WERI-Rb-1 (cell line): ENCODE measurements at regions not wholly inside any gene's neighbourhood (a gene's known extent, or its start where the extent isn't known, plus 50 kb on each side); places are given as distances from the start of the nearest gene placed in this dataset.

Experiments
- DNase-seq: peaks from one replicate; pipeline ENCODE4 v3.0.0-alpha.2; 2020
- H3K27ac ChIP-seq: fragments of 250-450 bp; sonication (Bioruptor Pico); 2 replicates; pipeline ENCODE4 v1.5.1; 2020; ENCODE audit warnings: mild to moderate bottlenecking, moderate library complexity
- H3K27me3 ChIP-seq: fragments of 250-450 bp; sonication (Bioruptor Pico); 2 replicates; pipeline ENCODE4 v1.5.1; 2021; ENCODE audit warnings: mild to moderate bottlenecking, low read depth, moderate library complexity; ENCODE audit not compliant: insufficient read depth, severe bottlenecking
- H3K36me3 ChIP-seq: fragments of 250-450 bp; sonication (Bioruptor Pico); 2 replicates; pipeline ENCODE4 v1.5.1; 2020; ENCODE audit warnings: mild to moderate bottlenecking, moderate library complexity
- H3K4me3 ChIP-seq: 2 replicates; pipeline ENCODE4 v1.5.1; 2011; ENCODE audit warnings: low read depth, mild to moderate bottlenecking, control low read depth, low read length
- H3K9me3 ChIP-seq: fragments of 250-450 bp; sonication (Bioruptor Pico); 2 replicates; pipeline ENCODE4 v1.5.1; 2021; ENCODE audit warnings: mild to moderate bottlenecking, moderate library complexity; ENCODE audit not compliant: severe bottlenecking
- TF ChIP-seq, protein P1 (sequence below): IDR thresholded peaks from 2 replicates; pipeline ENCODE4 v1.5.1; 2011; ENCODE audit warnings: low read depth, mild to moderate bottlenecking, control low read depth, inconsistent platforms, low read length

DNA sequence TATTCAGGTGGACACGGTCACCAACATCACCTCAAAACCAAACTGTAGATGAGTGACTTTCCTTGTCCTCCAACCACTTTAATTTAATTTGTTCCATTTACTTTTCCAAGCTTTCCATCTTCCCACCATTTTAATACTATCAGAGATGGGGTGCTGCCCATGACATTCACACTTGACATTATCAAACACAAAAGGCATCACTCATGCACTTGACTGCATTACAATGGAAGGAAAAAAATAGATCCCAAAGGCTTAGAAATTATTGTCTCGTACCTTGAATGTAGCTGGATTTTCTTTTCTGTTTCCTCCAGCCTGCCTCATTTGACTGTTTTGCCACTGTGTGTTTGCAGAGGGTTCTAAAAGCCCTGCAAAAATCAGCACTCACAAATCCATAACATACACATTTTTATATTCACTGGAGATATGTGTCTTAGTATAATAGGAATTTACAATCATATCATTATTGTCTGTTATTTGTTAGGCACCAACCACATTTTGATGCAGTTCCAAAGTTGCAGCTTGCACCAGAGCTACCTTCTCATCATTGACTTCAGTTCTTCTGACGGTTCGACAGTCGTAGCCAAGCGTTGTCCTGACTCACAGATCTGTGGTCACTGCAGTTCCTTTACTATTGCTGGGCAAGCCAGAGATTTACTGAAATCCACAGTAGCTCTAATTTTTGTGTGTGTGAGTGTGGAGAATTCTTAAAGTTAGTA, 712.3 kb upstream of the WWC1 start:
- Histone ChIP-seq H3K9me3 (no peaks in the 10 kb centered on the region), H3K27me3 (no peaks in the 10 kb centered on the region), H3K27ac (no peak overlapping the region), H3K36me3 (no peaks in the 10 kb centered on the region), H3K4me3 (no peak overlapping the region)
- no peak for DNase-seq
- TF ChIP-seq, protein P1, sequence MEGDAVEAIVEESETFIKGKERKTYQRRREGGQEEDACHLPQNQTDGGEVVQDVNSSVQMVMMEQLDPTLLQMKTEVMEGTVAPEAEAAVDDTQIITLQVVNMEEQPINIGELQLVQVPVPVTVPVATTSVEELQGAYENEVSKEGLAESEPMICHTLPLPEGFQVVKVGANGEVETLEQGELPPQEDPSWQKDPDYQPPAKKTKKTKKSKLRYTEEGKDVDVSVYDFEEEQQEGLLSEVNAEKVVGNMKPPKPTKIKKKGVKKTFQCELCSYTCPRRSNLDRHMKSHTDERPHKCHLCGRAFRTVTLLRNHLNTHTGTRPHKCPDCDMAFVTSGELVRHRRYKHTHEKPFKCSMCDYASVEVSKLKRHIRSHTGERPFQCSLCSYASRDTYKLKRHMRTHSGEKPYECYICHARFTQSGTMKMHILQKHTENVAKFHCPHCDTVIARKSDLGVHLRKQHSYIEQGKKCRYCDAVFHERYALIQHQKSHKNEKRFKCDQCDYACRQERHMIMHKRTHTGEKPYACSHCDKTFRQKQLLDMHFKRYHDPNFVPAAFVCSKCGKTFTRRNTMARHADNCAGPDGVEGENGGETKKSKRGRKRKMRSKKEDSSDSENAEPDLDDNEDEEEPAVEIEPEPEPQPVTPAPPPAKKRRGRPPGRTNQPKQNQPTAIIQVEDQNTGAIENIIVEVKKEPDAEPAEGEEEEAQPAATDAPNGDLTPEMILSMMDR: no peak

DNA sequence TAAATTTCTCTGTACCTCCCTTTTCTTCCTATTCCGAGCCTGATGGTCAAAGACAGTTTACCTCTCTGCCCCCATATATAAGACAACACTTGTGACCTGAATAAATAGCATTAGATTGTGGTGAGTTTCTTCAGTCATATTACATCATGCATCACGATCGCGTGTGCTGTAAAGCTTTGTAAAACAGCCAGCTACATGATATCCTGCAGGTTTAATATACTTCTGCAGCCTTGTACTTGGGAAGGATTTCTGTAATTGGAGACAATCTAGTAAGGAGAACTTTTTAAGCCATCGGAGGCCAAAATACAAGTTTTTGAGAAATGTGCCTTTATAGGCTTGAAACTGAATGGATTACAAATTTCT, 711.8 kb upstream of the WWC1 start:
- TF ChIP-seq, protein P1: no peak
- Histone ChIP-seq H3K27ac (no peak overlapping the region), H3K27me3 (no peaks in the 10 kb centered on the region), H3K36me3 (no peaks in the 10 kb centered on the region), H3K9me3 (no peaks in the 10 kb centered on the region), H3K4me3 (no peak overlapping the region)
- DNase-seq: no peak

DNA sequence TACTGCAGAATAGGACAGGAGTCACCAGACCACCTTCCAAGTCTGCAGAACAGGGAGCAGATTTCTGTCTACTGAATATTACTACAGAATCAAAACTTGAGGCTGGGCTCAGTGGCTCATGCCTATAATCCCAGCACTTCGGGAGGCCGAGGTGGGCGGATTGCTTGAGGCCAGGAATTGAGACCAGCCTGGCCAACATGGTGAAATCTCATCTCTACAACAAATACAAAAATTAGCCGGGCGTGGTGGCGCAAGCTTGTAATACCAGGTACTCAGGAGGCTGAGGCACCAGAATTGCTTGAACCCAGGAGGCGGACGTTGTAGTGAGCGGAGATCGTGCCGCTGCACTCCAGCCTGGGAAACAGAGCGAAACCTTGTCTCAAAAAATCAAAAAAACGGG, 710.8 kb upstream of the WWC1 start:
- Histone ChIP-seq H3K36me3 (no peaks in the 10 kb centered on the region), H3K9me3 (no peaks in the 10 kb centered on the region), H3K4me3 (no peak overlapping the region), H3K27ac (no peak overlapping the region), H3K27me3 (no peaks in the 10 kb centered on the region)
- no peak for DNase-seq
- TF ChIP-seq, protein P1: no peak

DNA sequence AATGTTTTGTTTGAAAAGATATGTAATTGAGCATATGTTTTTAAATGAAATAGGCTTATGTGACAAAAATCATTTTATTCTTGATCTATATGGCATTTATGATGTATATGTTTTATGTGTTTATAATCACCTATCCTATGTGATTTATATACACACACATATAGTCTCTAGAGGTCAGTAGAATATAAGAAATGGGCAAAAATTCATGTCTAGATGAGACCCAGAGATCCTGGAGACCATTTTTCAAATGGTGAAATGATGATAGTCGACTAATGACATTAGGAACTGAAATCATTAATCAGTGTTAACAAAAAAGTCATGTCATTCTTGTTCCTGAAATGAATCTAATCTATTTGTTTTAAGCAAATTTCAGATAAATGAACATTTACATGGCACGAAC, 709.2 kb upstream of the WWC1 start:
- no peaks in the 10 kb centered on the region for H3K27me3 ChIP-seq
- TF ChIP-seq, protein P1: no peak
- no peak for DNase-seq
- H3K36me3 ChIP-seq: no peaks in the 10 kb centered on the region
- H3K4me3 ChIP-seq: no peak overlapping the region
- no peak overlapping the region for H3K27ac ChIP-seq
- H3K9me3 ChIP-seq: no peaks in the 10 kb centered on the region

DNA sequence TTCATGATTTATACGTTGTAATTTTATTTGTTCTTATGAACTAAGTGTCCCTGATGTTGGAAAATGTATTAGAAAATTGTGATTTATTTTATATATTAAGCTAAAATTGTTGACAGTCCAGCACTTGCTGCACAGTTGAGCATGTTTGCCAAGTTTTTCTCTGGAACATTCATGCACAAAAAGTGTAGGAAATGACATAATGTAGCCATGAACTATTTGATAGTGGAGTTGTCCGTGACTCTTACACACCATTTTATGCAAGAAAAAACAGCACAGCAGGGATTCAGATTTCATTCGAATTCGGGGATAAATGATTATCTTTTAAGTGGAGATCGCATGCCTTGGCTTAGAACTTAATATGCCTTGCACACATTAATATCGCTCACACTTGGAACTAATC, 708.6 kb upstream of the WWC1 start:
- Histone ChIP-seq H3K27ac (no peak overlapping the region), H3K4me3 (no peak overlapping the region)
- TF ChIP-seq, protein P1: no peak

DNA sequence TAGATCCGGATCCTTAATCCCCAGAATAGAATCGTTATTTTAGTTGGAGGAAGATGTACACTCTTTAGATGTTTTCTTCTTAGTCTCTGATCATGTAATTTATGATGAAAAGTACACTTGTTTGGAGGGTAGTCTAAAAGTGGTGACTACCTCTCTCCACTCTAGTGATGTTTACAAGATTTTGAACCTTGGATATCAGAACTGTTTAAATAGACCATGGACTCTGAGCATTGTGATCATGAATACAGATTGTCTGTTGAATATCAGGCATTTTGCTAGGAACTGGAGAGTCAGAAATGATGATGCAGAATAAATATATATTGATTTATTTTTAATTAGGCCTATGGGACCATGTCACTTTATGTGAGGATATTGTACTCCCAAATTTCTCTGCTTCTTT, 706.3 kb upstream of the WWC1 start:
- no peak for DNase-seq
- Histone ChIP-seq H3K36me3 (no peaks in the 10 kb centered on the region), H3K27me3 (no peaks in the 10 kb centered on the region), H3K9me3 (no peaks in the 10 kb centered on the region), H3K27ac (no peak overlapping the region), H3K4me3 (no peak overlapping the region)
- TF ChIP-seq, protein P1: no peak

More for the DNA sequence above, 708.6 kb upstream of the WWC1 start:
- no peak for DNase-seq
- H3K9me3 ChIP-seq: no peaks in the 10 kb centered on the region
- no peaks in the 10 kb centered on the region for H3K36me3 ChIP-seq
- H3K27me3 ChIP-seq: no peaks in the 10 kb centered on the region
